Esophagus muscularis mucosa (tissue), 4 donors: ENCODE measurements at regions not wholly inside any gene's neighbourhood (a gene's known extent, or its start where the extent isn't known, plus 50 kb on each side); places are given as distances from the start of the nearest gene placed in this dataset.
"Not testable (repeated sequence)": the region's sequence is repeated elsewhere in the genome, so short reads cannot be mapped to it uniquely, and the experiment has no call there.

Experiments
- DNase-seq: peaks from one replicate; pipeline ENCODE4 v3.0.0-alpha.2; 2017; ENCODE audit errors: extremely low spot score
- H3K27ac ChIP-seq, 4 donors: fragments of 200-600 bp; sonication (generic); replicated peaks in 1 of 4; 1 replicate in 3 of 4; 2 replicates in 1 of 4; pipeline ENCODE4 v1.5.1; 2016 to 2019; ENCODE audit warnings: mild to moderate bottlenecking in 1 of 4
- H3K27me3 ChIP-seq, 4 donors: fragments of 200-600 bp; sonication (generic); one replicate each; pipeline versions ENCODE4 v1.5.1 to v1.6.0; 2016 to 2019
- H3K36me3 ChIP-seq, 4 donors: fragments of 200-600 bp; sonication (generic); one replicate each; pipeline ENCODE4 v1.5.1; 2016 to 2019
- H3K4me1 ChIP-seq, 4 donors: fragments of 200-600 bp; sonication (generic); one replicate each; pipeline ENCODE4 v1.5.1; 2016 to 2019
- H3K4me3 ChIP-seq, 4 donors: fragments of 200-600 bp; sonication (generic); 1 replicate in 2 of 4; 2 replicates in 2 of 4; pipeline ENCODE4 v1.5.1; 2016 to 2019; ENCODE audit warnings: mild to moderate bottlenecking in 4 of 4, moderate library complexity in 1 of 4
- H3K9me3 ChIP-seq, 4 donors: fragments of 200-600 bp; sonication (generic); 1 replicate in 3 of 4; 2 replicates in 1 of 4; pipeline ENCODE4 v1.5.1; 2016 to 2019
- EP300 ChIP-seq: sonication (generic); formaldehyde crosslinking; IDR thresholded peaks from one replicate; pipeline ENCODE4 v1.6.1; 2017; ENCODE audit warnings: antibody characterized with exemption
- POLR2A ChIP-seq: fragments of 450-650 bp; IDR thresholded peaks from one replicate; pipeline ENCODE4 v1.6.1; 2017; ENCODE audit warnings: antibody characterized with exemption, moderate library complexity, mild to moderate bottlenecking, low read depth
- POLR2AphosphoS5 ChIP-seq, 2 donors: sonication (generic); formaldehyde crosslinking; IDR thresholded peaks; one replicate each; pipeline ENCODE4 v1.6.1; 2017; ENCODE audit warnings: antibody characterized with exemption in 2 of 2
- WGBS: methylation state at CpG from one replicate; pipeline ENCODE4 v1.1.5; 2018; 5-methylcytosine and 5-hydroxymethylcytosine counted together
- intact Hi-C: fragments of 100-400 bp; cut with DNase I; formaldehyde crosslinking; loops from one replicate; pipeline ENCODE4 v1.15.1; 2023
- TF ChIP-seq, protein P1 (sequence below), 3 experiments: fragments of 200-600 bp in 2 of 3; fragments of 450-650 bp in 1 of 3; sonication (generic) in 2 of 3; IDR thresholded peaks; one replicate each; pipeline ENCODE4 v1.5.1; 2017 to 2019; ENCODE audit warnings: antibody characterized with exemption in 3 of 3, mild to moderate bottlenecking in 2 of 3, moderate library complexity in 1 of 3

DNA sequence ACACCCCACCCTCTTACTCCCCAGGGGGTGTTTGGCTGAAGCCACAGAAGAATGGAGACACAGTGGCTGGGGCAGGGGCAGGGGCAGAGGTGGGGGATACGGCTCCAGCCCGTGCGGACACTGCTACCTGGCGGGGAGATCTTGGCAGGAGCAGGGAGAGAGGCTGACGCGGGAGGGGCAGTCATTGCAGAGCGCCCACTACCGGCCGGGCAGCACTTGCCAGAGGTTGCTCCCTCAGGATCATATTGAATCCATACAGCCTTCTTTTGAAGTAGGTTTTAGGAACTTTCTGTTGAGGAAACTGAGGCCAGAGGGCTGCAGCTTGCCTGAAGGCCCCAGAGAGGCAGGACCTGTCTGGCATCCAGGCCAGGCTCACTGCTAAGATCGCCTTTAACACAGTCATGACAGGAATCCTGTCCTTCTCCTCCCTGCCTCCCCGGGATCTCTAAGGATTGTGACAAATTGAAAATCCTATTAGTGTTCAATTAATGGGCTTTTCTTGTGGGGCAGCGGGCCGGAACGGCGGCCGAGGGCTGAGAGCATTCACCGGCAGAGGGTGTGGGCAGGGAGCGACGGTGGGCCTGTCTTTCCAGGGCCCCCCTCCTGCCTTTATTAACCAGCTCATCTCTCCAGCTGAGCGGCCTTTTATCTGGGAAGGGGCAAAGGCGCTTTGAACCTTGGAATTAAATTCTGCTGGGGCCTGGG, 65.5 kb upstream of the WNT4 start:
- Histone ChIP-seq H3K4me3 (no peak overlapping the region), H3K27me3 (peaks cover 0 to 79% (median 13%) of the 10 kb centered on the region in 4 donors), H3K36me3 (no peaks in the 10 kb centered on the region), H3K4me1 (peaks cover 0 to 8% (median 0%) of the 10 kb centered on the region in 4 donors), H3K27ac (no peak overlapping the region), H3K9me3 (no peaks in the 10 kb centered on the region)
- intact Hi-C loops, result no loop called here
- DNase-seq, result no peak
- 48% methylated on average over 12 of the region's 21 CpGs for WGBS
- TF ChIP-seq POLR2AphosphoS5 (IDR thresholded peaks at IDR 0.05) (no peak), EP300 (no peak), POLR2A (no peak)
- TF ChIP-seq, protein P1, sequence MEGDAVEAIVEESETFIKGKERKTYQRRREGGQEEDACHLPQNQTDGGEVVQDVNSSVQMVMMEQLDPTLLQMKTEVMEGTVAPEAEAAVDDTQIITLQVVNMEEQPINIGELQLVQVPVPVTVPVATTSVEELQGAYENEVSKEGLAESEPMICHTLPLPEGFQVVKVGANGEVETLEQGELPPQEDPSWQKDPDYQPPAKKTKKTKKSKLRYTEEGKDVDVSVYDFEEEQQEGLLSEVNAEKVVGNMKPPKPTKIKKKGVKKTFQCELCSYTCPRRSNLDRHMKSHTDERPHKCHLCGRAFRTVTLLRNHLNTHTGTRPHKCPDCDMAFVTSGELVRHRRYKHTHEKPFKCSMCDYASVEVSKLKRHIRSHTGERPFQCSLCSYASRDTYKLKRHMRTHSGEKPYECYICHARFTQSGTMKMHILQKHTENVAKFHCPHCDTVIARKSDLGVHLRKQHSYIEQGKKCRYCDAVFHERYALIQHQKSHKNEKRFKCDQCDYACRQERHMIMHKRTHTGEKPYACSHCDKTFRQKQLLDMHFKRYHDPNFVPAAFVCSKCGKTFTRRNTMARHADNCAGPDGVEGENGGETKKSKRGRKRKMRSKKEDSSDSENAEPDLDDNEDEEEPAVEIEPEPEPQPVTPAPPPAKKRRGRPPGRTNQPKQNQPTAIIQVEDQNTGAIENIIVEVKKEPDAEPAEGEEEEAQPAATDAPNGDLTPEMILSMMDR (IDR thresholded peaks at IDR 0.05), result no peak

DNA sequence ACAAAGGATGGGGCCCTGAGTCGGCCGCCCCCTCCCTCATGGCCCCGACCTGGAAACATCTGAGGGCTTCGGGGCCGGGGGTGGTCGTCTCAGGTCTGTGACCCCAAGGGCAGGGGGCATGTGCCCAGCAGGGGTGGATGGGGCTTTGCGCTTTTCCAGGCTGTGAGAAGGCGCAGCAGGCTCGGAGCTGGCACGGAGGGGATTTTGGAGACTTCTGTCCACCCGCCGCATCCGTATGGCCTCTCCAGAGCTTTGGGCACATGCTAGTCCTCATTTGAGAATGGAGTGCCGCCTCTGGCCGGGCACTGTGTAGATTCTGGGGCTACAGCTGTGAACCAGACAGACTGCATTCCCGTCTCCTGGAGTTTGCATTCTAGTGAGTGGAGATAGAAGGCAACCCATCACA, 66.1 kb upstream of the WNT4 start:
- intact Hi-C loops, result no loop called here
- H3K27me3 ChIP-seq, result peaks cover 0 to 75% (median 13%) of the 10 kb centered on the region in 4 donors
- WGBS, result 76% methylated on average over 3 of the region's 16 CpGs

DNA sequence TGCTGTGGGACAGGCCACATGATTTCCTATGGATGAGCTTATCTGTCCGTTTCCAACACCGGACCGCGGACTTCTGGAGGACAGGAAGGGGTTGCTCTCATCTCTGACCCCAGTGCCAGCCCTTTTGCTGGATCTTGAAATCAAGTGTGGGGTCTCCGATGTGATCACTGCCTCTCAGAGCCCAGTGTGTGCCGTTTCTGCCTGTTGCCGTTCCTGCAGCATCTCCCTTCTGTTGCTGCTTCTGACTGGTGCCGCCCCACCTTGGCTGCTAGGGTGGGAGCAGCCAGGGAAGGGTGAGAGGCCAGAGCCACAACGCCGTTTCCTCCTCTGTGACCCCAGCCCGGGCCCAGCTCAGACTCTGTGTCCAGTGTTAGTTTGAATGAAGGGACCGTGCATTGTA, 67.3 kb upstream of the WNT4 start:
- Histone ChIP-seq H3K4me1 (peaks cover 0 to under 1% (median 0%) of the 10 kb centered on the region in 4 donors), H3K9me3 (no peaks in the 10 kb centered on the region), H3K27me3 (peaks cover 0 to 75% (median 13%) of the 10 kb centered on the region in 4 donors), H3K36me3 (no peaks in the 10 kb centered on the region), H3K4me3 (no peak overlapping the region), H3K27ac (no peak overlapping the region)
- intact Hi-C loops, result no loop called here
- no peak for DNase-seq
- no peak for TF ChIP-seq EP300
- no peak for TF ChIP-seq POLR2A
- no peak for TF ChIP-seq POLR2AphosphoS5 (IDR thresholded peaks at IDR 0.05)
- TF ChIP-seq, protein P1 (IDR thresholded peaks at IDR 0.05), result no peak
- WGBS, result 70% methylated on average over 6 of the region's 12 CpGs

More for the DNA sequence above, 66.1 kb upstream of the WNT4 start:
- Histone ChIP-seq H3K4me1 (peaks cover 0 to 8% (median 0%) of the 10 kb centered on the region in 4 donors), H3K9me3 (no peaks in the 10 kb centered on the region), H3K36me3 (no peaks in the 10 kb centered on the region), H3K4me3 (no peak overlapping the region), H3K27ac (no peak overlapping the region)
- no peak for DNase-seq
- TF ChIP-seq EP300 (no peak), POLR2A (no peak), POLR2AphosphoS5 (IDR thresholded peaks at IDR 0.05) (no peak)
- TF ChIP-seq, protein P1 (IDR thresholded peaks at IDR 0.05), result no peak

DNA sequence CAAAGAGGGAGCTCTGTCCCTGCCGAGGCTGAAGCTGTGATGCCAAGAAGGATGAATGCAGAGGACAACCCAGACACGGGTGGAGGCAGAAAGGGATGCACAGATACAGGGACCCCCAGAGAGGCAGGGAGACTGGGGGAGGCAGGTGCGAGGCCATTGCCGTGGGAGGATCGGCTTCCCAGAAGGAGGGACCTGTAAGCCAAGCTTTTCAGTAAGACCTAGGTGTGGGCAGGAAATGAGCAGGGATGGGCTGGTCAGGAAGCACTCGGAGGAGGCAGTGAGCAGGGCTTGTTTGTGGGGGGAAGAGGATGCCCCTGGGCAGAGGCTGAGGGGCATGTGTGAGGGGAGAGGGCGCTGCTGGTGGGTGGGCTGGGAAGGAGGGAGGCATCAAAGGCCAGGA, 67.7 kb upstream of the WNT4 start:
- Histone ChIP-seq H3K27ac (no peak overlapping the region), H3K36me3 (no peaks in the 10 kb centered on the region), H3K4me1 (no peaks in the 10 kb centered on the region), H3K4me3 (no peak overlapping the region), H3K27me3 (peaks cover 0 to 75% (median 13%) of the 10 kb centered on the region in 4 donors), H3K9me3 (no peaks in the 10 kb centered on the region)
- TF ChIP-seq EP300, result no peak
- no peak for TF ChIP-seq POLR2A
- TF ChIP-seq, protein P1 (IDR thresholded peaks at IDR 0.05), result no peak
- TF ChIP-seq POLR2AphosphoS5 (IDR thresholded peaks at IDR 0.05), result no peak
- intact Hi-C loops, result no loop called here
- WGBS, result 50% methylated on average over 7 of the region's 7 CpGs
- no peak for DNase-seq

DNA sequence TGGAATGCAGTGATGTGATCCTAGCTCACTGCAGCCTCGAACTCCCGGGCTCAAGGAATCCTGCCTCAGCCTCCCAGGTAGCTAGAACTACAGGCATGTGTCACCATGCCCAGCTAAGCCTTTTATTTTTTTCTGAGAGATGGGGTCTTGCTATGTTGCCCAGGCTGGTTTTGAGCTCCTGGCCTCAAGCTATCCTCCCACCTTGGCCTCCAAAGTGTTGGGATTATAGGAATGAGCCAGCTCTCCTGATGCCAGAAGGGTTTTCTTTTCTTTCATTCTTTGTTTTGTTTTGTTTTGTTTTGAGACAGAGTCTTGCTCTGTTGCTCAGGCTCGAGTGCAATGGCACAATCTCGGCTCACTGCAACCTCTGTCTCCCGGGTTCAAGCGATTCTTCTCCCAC, 68.6 kb upstream of the WNT4 start:
- H3K9me3 ChIP-seq, H3K27ac ChIP-seq, H3K4me3 ChIP-seq, H3K36me3 ChIP-seq, DNase-seq, H3K4me1 ChIP-seq, intact Hi-C loops: not testable (repeated sequence)
- WGBS, result 92% methylated on average over 6 of the region's 6 CpGs
- H3K27me3 ChIP-seq, result peaks cover 0 to 72% (median 13%) of the 10 kb centered on the region in 4 donors
